ENCODE measurements at regions not wholly inside any gene's neighbourhood (a gene's known extent, or its start where the extent isn't known, plus 50 kb on each side); places are given as distances from the start of the nearest gene placed in this dataset.

GRCh38 chr11:28743061-28743550, 634.9 kb downstream of the METTL15 start:
- H3K27ac Mint-ChIP-seq (ENCODE audit: low read depth): no peak overlapping the region
- no peaks in the 10 kb centered on the region for H3K27me3 Mint-ChIP-seq
- no peak overlapping the region for H3K4me3 Mint-ChIP-seq
- no peak for DNase-seq (ENCODE audit: low spot score in 2 of 2)
- H3K9me3 Mint-ChIP-seq: peaks cover 29% of the 10 kb centered on the region
- H3K36me3 Mint-ChIP-seq (ENCODE audit: insufficient read depth): no peaks in the 10 kb centered on the region
- no peaks in the 10 kb centered on the region for H3K4me1 Mint-ChIP-seq
- no peak for ATAC-seq (replicated peaks; ENCODE audit: extremely low read depth, poor library complexity, severe bottlenecking)

- ATAC-seq (replicated peaks; ENCODE audit: extremely low read depth, poor library complexity, severe bottlenecking): no peak
Observed at GRCh38 chr11:28739489-28740280, 631.5 kb downstream of the METTL15 start.

GRCh38 chr11:28738549-28738948, 630.4 kb downstream of the METTL15 start:
- DNase-seq (ENCODE audit: low spot score in 2 of 2) (no peak), ATAC-seq (replicated peaks; ENCODE audit: extremely low read depth, poor library complexity, severe bottlenecking) (no peak)
- H3K9me3 Mint-ChIP-seq: peaks cover 17% of the 10 kb centered on the region
- no peaks in the 10 kb centered on the region for H3K36me3 Mint-ChIP-seq (ENCODE audit: insufficient read depth)
- no peak overlapping the region for H3K27ac Mint-ChIP-seq (ENCODE audit: low read depth)
- H3K4me3 Mint-ChIP-seq: no peak overlapping the region
- no peaks in the 10 kb centered on the region for H3K4me1 Mint-ChIP-seq
- H3K27me3 Mint-ChIP-seq: no peaks in the 10 kb centered on the region

More at GRCh38 chr11:28739489-28740280, 631.5 kb downstream of the METTL15 start:
- Mint-ChIP-seq H3K27ac (ENCODE audit: low read depth) (no peak overlapping the region), H3K27me3 (no peaks in the 10 kb centered on the region), H3K36me3 (ENCODE audit: insufficient read depth) (no peaks in the 10 kb centered on the region), H3K9me3 (peaks cover 11% of the 10 kb centered on the region), H3K4me1 (no peaks in the 10 kb centered on the region), H3K4me3 (no peak overlapping the region)
- DNase-seq (ENCODE audit: low spot score in 2 of 2): no peak

GRCh38 chr11:28736256-28736655, 628.1 kb downstream of the METTL15 start:
- Mint-ChIP-seq H3K9me3 (peaks cover 29% of the 10 kb centered on the region), H3K4me3 (no peak overlapping the region), H3K27me3 (no peaks in the 10 kb centered on the region), H3K36me3 (ENCODE audit: insufficient read depth) (no peaks in the 10 kb centered on the region), H3K4me1 (no peaks in the 10 kb centered on the region), H3K27ac (ENCODE audit: low read depth) (no peak overlapping the region)
- ATAC-seq (replicated peaks; ENCODE audit: extremely low read depth, poor library complexity, severe bottlenecking) (no peak), DNase-seq (ENCODE audit: low spot score in 2 of 2) (no peak)

GRCh38 chr11:28735511-28735910, 627.3 kb downstream of the METTL15 start:
- Mint-ChIP-seq H3K9me3 (peaks cover 29% of the 10 kb centered on the region), H3K27me3 (no peaks in the 10 kb centered on the region), H3K27ac (ENCODE audit: low read depth) (no peak overlapping the region), H3K4me1 (no peaks in the 10 kb centered on the region), H3K36me3 (ENCODE audit: insufficient read depth) (no peaks in the 10 kb centered on the region), H3K4me3 (no peak overlapping the region)
- DNase-seq (ENCODE audit: low spot score in 2 of 2) (no peak), ATAC-seq (replicated peaks; ENCODE audit: extremely low read depth, poor library complexity, severe bottlenecking) (no peak)

- Mint-ChIP-seq H3K4me1 (no peaks in the 10 kb centered on the region), H3K27ac (ENCODE audit: low read depth) (no peak overlapping the region), H3K36me3 (ENCODE audit: insufficient read depth) (no peaks in the 10 kb centered on the region), H3K9me3 (peaks cover 27% of the 10 kb centered on the region), H3K4me3 (no peak overlapping the region), H3K27me3 (no peaks in the 10 kb centered on the region)
- DNase-seq (ENCODE audit: low spot score in 2 of 2): no peak
- ATAC-seq (replicated peaks; ENCODE audit: extremely low read depth, poor library complexity, severe bottlenecking): no peak
Observed at GRCh38 chr11:28730889-28731288, 622.7 kb downstream of the METTL15 start.

GRCh38 chr11:28730336-28730735, 622.1 kb downstream of the METTL15 start:
- no peak overlapping the region for H3K4me3 Mint-ChIP-seq
- H3K4me1 Mint-ChIP-seq: no peaks in the 10 kb centered on the region
- H3K9me3 Mint-ChIP-seq: peaks cover 27% of the 10 kb centered on the region
- no peaks in the 10 kb centered on the region for H3K36me3 Mint-ChIP-seq (ENCODE audit: insufficient read depth)
- no peak overlapping the region for H3K27ac Mint-ChIP-seq (ENCODE audit: low read depth)
- DNase-seq (ENCODE audit: low spot score in 2 of 2) (no peak), ATAC-seq (replicated peaks; ENCODE audit: extremely low read depth, poor library complexity, severe bottlenecking) (no peak)
- no peaks in the 10 kb centered on the region for H3K27me3 Mint-ChIP-seq

- Mint-ChIP-seq H3K4me1 (no peaks in the 10 kb centered on the region), H3K27me3 (no peaks in the 10 kb centered on the region), H3K27ac (ENCODE audit: low read depth) (no peak overlapping the region), H3K9me3 (peaks cover 23% of the 10 kb centered on the region), H3K4me3 (no peak overlapping the region), H3K36me3 (ENCODE audit: insufficient read depth) (no peaks in the 10 kb centered on the region)
- ATAC-seq (replicated peaks; ENCODE audit: extremely low read depth, poor library complexity, severe bottlenecking) (no peak), DNase-seq (ENCODE audit: low spot score in 2 of 2) (no peak)
Observed at GRCh38 chr11:28729339-28729738, 621.2 kb downstream of the METTL15 start.

- Mint-ChIP-seq H3K27me3 (no peaks in the 10 kb centered on the region), H3K4me3 (no peak overlapping the region), H3K36me3 (ENCODE audit: insufficient read depth) (no peaks in the 10 kb centered on the region), H3K9me3 (peaks cover 16% of the 10 kb centered on the region), H3K27ac (ENCODE audit: low read depth) (no peak overlapping the region), H3K4me1 (no peaks in the 10 kb centered on the region)
- DNase-seq (ENCODE audit: low spot score in 2 of 2): no peak
- ATAC-seq (replicated peaks; ENCODE audit: extremely low read depth, poor library complexity, severe bottlenecking): no peak
Observed at GRCh38 chr11:28728666-28729065, 620.5 kb downstream of the METTL15 start.

- ATAC-seq (replicated peaks; ENCODE audit: extremely low read depth, poor library complexity, severe bottlenecking) (no peak), DNase-seq (ENCODE audit: low spot score in 2 of 2) (no peak)
- no peaks in the 10 kb centered on the region for H3K4me1 Mint-ChIP-seq
- no peak overlapping the region for H3K27ac Mint-ChIP-seq (ENCODE audit: low read depth)
- no peaks in the 10 kb centered on the region for H3K27me3 Mint-ChIP-seq
- no peaks in the 10 kb centered on the region for H3K36me3 Mint-ChIP-seq (ENCODE audit: insufficient read depth)
- H3K4me3 Mint-ChIP-seq: no peak overlapping the region
- peaks cover 8% of the 10 kb centered on the region for H3K9me3 Mint-ChIP-seq
Observed at GRCh38 chr11:28727254-28727653, 619.1 kb downstream of the METTL15 start.

- H3K36me3 Mint-ChIP-seq (ENCODE audit: insufficient read depth): no peaks in the 10 kb centered on the region
- ATAC-seq (replicated peaks; ENCODE audit: extremely low read depth, poor library complexity, severe bottlenecking) (no peak), DNase-seq (ENCODE audit: low spot score in 2 of 2) (no peak)
- no peak overlapping the region for H3K4me3 Mint-ChIP-seq
- H3K9me3 Mint-ChIP-seq: peaks cover 7% of the 10 kb centered on the region
- H3K27me3 Mint-ChIP-seq: no peaks in the 10 kb centered on the region
- H3K27ac Mint-ChIP-seq (ENCODE audit: low read depth): no peak overlapping the region
- H3K4me1 Mint-ChIP-seq: no peaks in the 10 kb centered on the region
Observed at GRCh38 chr11:28726432-28726831, 618.2 kb downstream of the METTL15 start.

GRCh38 chr11:28715726-28716125, 607.5 kb downstream of the METTL15 start:
- H3K4me1 Mint-ChIP-seq: no peaks in the 10 kb centered on the region
- no peaks in the 10 kb centered on the region for H3K27me3 Mint-ChIP-seq
- H3K36me3 Mint-ChIP-seq (ENCODE audit: insufficient read depth): no peaks in the 10 kb centered on the region
- H3K9me3 Mint-ChIP-seq: peaks cover 15% of the 10 kb centered on the region
- DNase-seq (ENCODE audit: low spot score in 2 of 2) (no peak), ATAC-seq (replicated peaks; ENCODE audit: extremely low read depth, poor library complexity, severe bottlenecking) (no peak)
- H3K4me3 Mint-ChIP-seq: no peak overlapping the region
- no peak overlapping the region for H3K27ac Mint-ChIP-seq (ENCODE audit: low read depth)

- no peak for ATAC-seq (replicated peaks; ENCODE audit: extremely low read depth, poor library complexity, severe bottlenecking)
- Mint-ChIP-seq H3K4me3 (no peak overlapping the region), H3K4me1 (no peaks in the 10 kb centered on the region), H3K27ac (ENCODE audit: low read depth) (no peak overlapping the region), H3K27me3 (no peaks in the 10 kb centered on the region), H3K9me3 (peaks cover 21% of the 10 kb centered on the region), H3K36me3 (ENCODE audit: insufficient read depth) (no peaks in the 10 kb centered on the region)
- DNase-seq (ENCODE audit: low spot score in 2 of 2): no peak
Observed at GRCh38 chr11:28713850-28714249, 605.7 kb downstream of the METTL15 start.

All from central memory CD8-positive, alpha-beta T cell (primary cell).